IMR-90 (cell line): ENCODE measurements at regions not wholly inside any gene's neighbourhood (a gene's known extent, or its start where the extent isn't known, plus 50 kb on each side); places are given as distances from the start of the nearest gene placed in this dataset.
A peak's percentile ranks its signal among the peaks of the same experiment; 100 is the strongest.

Experiments used
- ATAC-seq: fragments of 200-7000 bp; cut with Tn5 transposase; 2 replicates; pipeline ENCODE4 v1.9.1; 2020; ENCODE audit warnings: low read depth, mild to moderate bottlenecking, moderate library complexity
- BruUV-seq: library from RNA; stranded (reverse); fragments of 400-500 nt; replicated peaks from 2 replicates; lab custom pipeline; 2021; lab: Mats Ljungman, UMichigan
- CTCF ChIA-PET: fragments of 300-600 bp; formaldehyde crosslinking; extraction: SDS; loops from one replicate; lab custom pipeline; 2021; ENCODE audit warnings: antibody characterized with exemption; lab: Yijun Ruan, JAX
- POLR2A ChIA-PET: fragments of 300-600 bp; sonication (Branson Sonifier 250); formaldehyde crosslinking; loops from one replicate; lab custom pipeline; 2022; ENCODE audit warnings: antibody characterized with exemption; ENCODE audit not compliant: unreplicated experiment; lab: Charles Lee
- DNase-seq: peaks from one replicate; pipeline ENCODE4 v3.0.0; 2013
- H2AFZ ChIP-seq: replicated peaks from 2 replicates; pipeline ENCODE3; 2013; ENCODE audit warnings: low read length, mild to moderate bottlenecking; ENCODE audit not compliant: poor library complexity
- H2AK5ac ChIP-seq: 2 replicates; pipeline ENCODE4 v1.6.1; 2013; ENCODE audit warnings: low read depth, low read length, inconsistent platforms
- H2AK9ac ChIP-seq: replicated peaks from 2 replicates; pipeline ENCODE3; 2013; ENCODE audit warnings: mild to moderate bottlenecking, low read depth, low read length, moderate library complexity; ENCODE audit not compliant: poor library complexity
- H2BK120ac ChIP-seq: 2 replicates; pipeline ENCODE4 v1.6.1; 2013; ENCODE audit warnings: low read depth, low read length, inconsistent platforms
- H2BK15ac ChIP-seq: 3 replicates; pipeline ENCODE4 v1.6.1; 2013; ENCODE audit warnings: low read depth, low read length, inconsistent platforms
- H2BK20ac ChIP-seq: 2 replicates; pipeline ENCODE4 v1.6.1; 2013; ENCODE audit warnings: low read depth, mild to moderate bottlenecking, inconsistent platforms, low read length, moderate library complexity
- H2BK5ac ChIP-seq: 2 replicates; pipeline ENCODE4 v1.6.1; 2013; ENCODE audit warnings: mild to moderate bottlenecking, low read depth, low read length, inconsistent platforms; ENCODE audit not compliant: poor library complexity, severe bottlenecking
- H3K14ac ChIP-seq: replicated peaks from 2 replicates; pipeline ENCODE4 v1.6.1; 2013; ENCODE audit warnings: low read depth, low read length, inconsistent platforms
- H3K18ac ChIP-seq: 2 replicates; pipeline ENCODE4 v1.6.1; 2013; ENCODE audit warnings: low read depth, low read length, control low read depth
- H3K23ac ChIP-seq: 2 replicates; pipeline ENCODE4 v1.6.1; 2013; ENCODE audit warnings: low read depth, low read length, inconsistent platforms
- H3K27ac ChIP-seq: 2 replicates; pipeline ENCODE4 v1.5.1; 2013; ENCODE audit warnings: mild to moderate bottlenecking, control low read depth, low read length; ENCODE audit not compliant: insufficient read depth
- H3K27me3 ChIP-seq: 2 replicates; pipeline ENCODE4 v1.6.1; 2013; ENCODE audit warnings: low read length; ENCODE audit not compliant: control insufficient read depth, insufficient read depth
- H3K36me3 ChIP-seq: 2 replicates; pipeline ENCODE4 v1.6.1; 2013; ENCODE audit warnings: low read length, mixed read lengths; ENCODE audit not compliant: control insufficient read depth, insufficient read depth
- H3K4ac ChIP-seq: 2 replicates; pipeline ENCODE4 v1.6.1; 2013; ENCODE audit warnings: low read depth, low read length, inconsistent platforms
- H3K4me1 ChIP-seq: 2 replicates; pipeline ENCODE4 v1.6.1; 2013; ENCODE audit warnings: low read length, mixed read lengths; ENCODE audit not compliant: control insufficient read depth, insufficient read depth
- H3K4me2 ChIP-seq: 2 replicates; pipeline ENCODE4 v1.6.1; 2013; ENCODE audit warnings: low read depth, mild to moderate bottlenecking, control low read depth, low read length, moderate library complexity
- H3K4me3 ChIP-seq: 2 replicates; pipeline ENCODE4 v1.5.1; 2013; ENCODE audit warnings: low read depth, mild to moderate bottlenecking, control low read depth, low read length, moderate library complexity; ENCODE audit not compliant: insufficient read depth
- H3K56ac ChIP-seq: 2 replicates; pipeline ENCODE4 v1.6.1; 2013; ENCODE audit warnings: low read length, inconsistent platforms; ENCODE audit not compliant: insufficient read depth; ENCODE audit errors: extremely low read depth
- H3K79me1 ChIP-seq, 2 experiments: 2 replicates each; pipeline ENCODE4 v1.6.1; 2013; ENCODE audit warnings: low read length in 2 of 2, inconsistent platforms in 1 of 2, low read depth in 1 of 2
- H3K9ac ChIP-seq: 2 replicates; pipeline ENCODE4 v1.6.1; 2013; ENCODE audit warnings: low read depth, low read length, control low read depth
- H3K9me1 ChIP-seq: 2 replicates; pipeline ENCODE4 v1.6.1; 2013; ENCODE audit warnings: low read length, inconsistent platforms; ENCODE audit not compliant: insufficient read depth
- H3K9me3 ChIP-seq: 2 replicates; pipeline ENCODE4 v1.6.1; 2013; ENCODE audit warnings: low read length; ENCODE audit not compliant: control insufficient read depth, insufficient read depth
- H4K20me1 ChIP-seq: 2 replicates; pipeline ENCODE4 v1.6.1; 2013; ENCODE audit warnings: low read length, inconsistent platforms; ENCODE audit not compliant: insufficient read depth
- H4K5ac ChIP-seq: 2 replicates; pipeline ENCODE4 v1.6.1; 2013; ENCODE audit warnings: mild to moderate bottlenecking, low read depth, low read length, control low read depth
- H4K8ac ChIP-seq, 2 experiments: 2 replicates each; pipeline ENCODE4 v1.6.1; 2013; ENCODE audit warnings: low read depth in 2 of 2, low read length in 2 of 2, control low read depth in 1 of 2, inconsistent platforms in 1 of 2
- H4K91ac ChIP-seq: 2 replicates; pipeline ENCODE4 v1.6.1; 2013; ENCODE audit warnings: low read depth, low read length, inconsistent platforms; ENCODE audit not compliant: insufficient read depth
- CEBPB ChIP-seq: IDR thresholded peaks from 2 replicates; pipeline ENCODE4 v1.6.1; 2012; ENCODE audit warnings: low read depth, low read length, improper control_type of control experiment
- CHD1 ChIP-seq: IDR thresholded peaks from 2 replicates; pipeline ENCODE4 v1.6.1; 2012; ENCODE audit warnings: low read depth, low read length, improper control_type of control experiment
- MAFK ChIP-seq: IDR thresholded peaks from 2 replicates; pipeline ENCODE4 v1.6.1; 2012; ENCODE audit warnings: low read depth, low read length, improper control_type of control experiment
- MAZ ChIP-seq: IDR thresholded peaks from 2 replicates; pipeline ENCODE4 v1.6.1; 2012; ENCODE audit warnings: low read depth, mild to moderate bottlenecking, low read length, improper control_type of control experiment, moderate library complexity, borderline replicate concordance
- MXI1 ChIP-seq: IDR thresholded peaks from 2 replicates; pipeline ENCODE4 v1.6.1; 2012; ENCODE audit warnings: low read depth, mild to moderate bottlenecking, low read length, moderate library complexity, borderline replicate concordance
- NFE2L2 ChIP-seq: fragments of 150-350 bp; IDR thresholded peaks from 2 replicates; pipeline ENCODE4 v1.6.1; 2016; ENCODE audit warnings: low read depth, mild to moderate bottlenecking, low read length
- POLR2A ChIP-seq: IDR thresholded peaks from 2 replicates; pipeline ENCODE4 v1.6.1; 2012; ENCODE audit warnings: mild to moderate bottlenecking, low read depth, low read length
- RAD21 ChIP-seq: IDR thresholded peaks from 2 replicates; pipeline ENCODE4 v1.6.1; 2012; ENCODE audit warnings: low read length, improper control_type of control experiment
- SMC3 ChIP-seq: fragments of 150-350 bp; IDR thresholded peaks from 2 replicates; pipeline ENCODE4 v1.6.1; 2016; ENCODE audit warnings: low read depth, mild to moderate bottlenecking, antibody characterized with exemption, low read length, moderate library complexity
- WGBS, 2 experiments: methylation state at CpG; one replicate each; pipeline versions ENCODE4 v1.1.5 to v1.1.7; 2013; ENCODE audit warnings: missing lambda C conversion rate in 2 of 2; ENCODE audit not compliant: insufficient read length in 1 of 2; ENCODE audit errors: extremely low coverage in 2 of 2; 5-methylcytosine and 5-hydroxymethylcytosine counted together
- dilution Hi-C: fragments of 300-500 bp; cut with HindIII; formaldehyde crosslinking; loops from one replicate; pipeline ENCODE4 v1.14.3; 2018; ENCODE audit warnings: low sequenced_read_pairs; ENCODE audit not compliant: unreplicated experiment
- in situ Hi-C: fragments of 300-500 bp; cut with MboI; formaldehyde crosslinking; loops from 3 replicates; pipeline ENCODE4 v1.14.3; 2019; ENCODE audit warnings: low sequenced_read_pairs, inconsistent platforms, mixed read lengths
- intact Hi-C: fragments of 100-400 bp; cut with micrococcal nuclease; formaldehyde crosslinking; loops from 2 replicates; pipeline ENCODE4 v1.10.0; 2022
- TF ChIP-seq, protein P1 (sequence below): fragments of 150-350 bp; IDR thresholded peaks from 2 replicates; pipeline ENCODE4 v1.6.1; 2016; ENCODE audit warnings: low read depth, mild to moderate bottlenecking, low read length, moderate library complexity, borderline replicate concordance
- TF ChIP-seq, protein P2 (sequence below): conservative IDR thresholded peaks from 2 replicates; pipeline ENCODE4 v1.5.1; 2012; ENCODE audit warnings: mild to moderate bottlenecking, low read depth, low read length, improper control_type of control experiment
- TF ChIP-seq, protein P3 (sequence below): fragments of 150-350 bp; IDR thresholded peaks from 2 replicates; pipeline ENCODE4 v1.6.1; 2017; ENCODE audit warnings: mild to moderate bottlenecking, antibody characterized with exemption, low read length, low read depth

DNA sequence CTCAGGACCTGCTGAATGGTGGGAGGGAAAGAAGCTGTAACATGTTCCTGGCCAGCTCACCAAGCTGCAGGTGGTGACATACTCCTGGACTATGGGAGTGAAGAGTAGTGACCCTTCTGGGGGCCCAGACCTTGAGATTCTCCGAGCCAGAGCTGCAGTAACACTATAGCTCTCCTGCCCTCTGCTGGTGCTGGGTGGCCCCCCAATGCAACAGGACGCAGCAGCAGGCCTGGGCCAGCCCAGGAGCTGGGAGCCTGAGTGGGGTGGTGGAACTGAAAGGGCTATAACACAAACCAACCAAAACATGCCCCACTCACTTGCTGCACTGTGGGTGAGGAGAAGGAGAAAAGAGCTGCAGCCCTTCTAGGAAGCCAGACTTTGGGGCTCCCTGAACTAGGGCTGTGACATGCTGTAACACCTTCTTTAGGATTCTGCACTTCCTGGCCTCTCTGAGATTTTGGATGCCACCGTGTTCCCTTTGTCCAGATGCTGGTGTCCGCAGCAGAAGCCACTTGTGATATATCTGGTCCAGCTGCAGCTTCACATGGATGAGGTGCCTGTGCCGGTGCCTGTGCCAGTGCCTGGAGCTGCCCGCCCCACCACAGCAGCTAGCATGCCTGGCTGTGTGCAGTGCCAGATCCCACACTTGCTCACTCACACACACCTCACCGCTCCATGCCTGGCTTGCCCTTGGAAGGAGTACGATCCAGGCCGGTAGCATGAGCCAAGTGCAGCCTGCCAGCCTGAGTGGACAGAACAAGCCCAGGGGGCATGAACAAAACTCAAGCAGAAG is 636.8 kb upstream of the KCNMB2 start:
- H3K4me3 ChIP-seq: no peak overlapping the region
- ChIA-PET CTCF (no interaction called here), POLR2A (no interaction called here)
- no peak overlapping the region for H3K23ac ChIP-seq
- TF ChIP-seq POLR2A (no peak), CHD1 (no peak), CEBPB (no peak), SMC3 (no peak), MXI1 (no peak), RAD21 (no peak), MAFK (no peak), MAZ (no peak), NFE2L2 (no peak)
- TF ChIP-seq, protein P1, sequence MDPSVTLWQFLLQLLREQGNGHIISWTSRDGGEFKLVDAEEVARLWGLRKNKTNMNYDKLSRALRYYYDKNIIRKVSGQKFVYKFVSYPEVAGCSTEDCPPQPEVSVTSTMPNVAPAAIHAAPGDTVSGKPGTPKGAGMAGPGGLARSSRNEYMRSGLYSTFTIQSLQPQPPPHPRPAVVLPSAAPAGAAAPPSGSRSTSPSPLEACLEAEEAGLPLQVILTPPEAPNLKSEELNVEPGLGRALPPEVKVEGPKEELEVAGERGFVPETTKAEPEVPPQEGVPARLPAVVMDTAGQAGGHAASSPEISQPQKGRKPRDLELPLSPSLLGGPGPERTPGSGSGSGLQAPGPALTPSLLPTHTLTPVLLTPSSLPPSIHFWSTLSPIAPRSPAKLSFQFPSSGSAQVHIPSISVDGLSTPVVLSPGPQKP: no peak
- TF ChIP-seq, protein P2, sequence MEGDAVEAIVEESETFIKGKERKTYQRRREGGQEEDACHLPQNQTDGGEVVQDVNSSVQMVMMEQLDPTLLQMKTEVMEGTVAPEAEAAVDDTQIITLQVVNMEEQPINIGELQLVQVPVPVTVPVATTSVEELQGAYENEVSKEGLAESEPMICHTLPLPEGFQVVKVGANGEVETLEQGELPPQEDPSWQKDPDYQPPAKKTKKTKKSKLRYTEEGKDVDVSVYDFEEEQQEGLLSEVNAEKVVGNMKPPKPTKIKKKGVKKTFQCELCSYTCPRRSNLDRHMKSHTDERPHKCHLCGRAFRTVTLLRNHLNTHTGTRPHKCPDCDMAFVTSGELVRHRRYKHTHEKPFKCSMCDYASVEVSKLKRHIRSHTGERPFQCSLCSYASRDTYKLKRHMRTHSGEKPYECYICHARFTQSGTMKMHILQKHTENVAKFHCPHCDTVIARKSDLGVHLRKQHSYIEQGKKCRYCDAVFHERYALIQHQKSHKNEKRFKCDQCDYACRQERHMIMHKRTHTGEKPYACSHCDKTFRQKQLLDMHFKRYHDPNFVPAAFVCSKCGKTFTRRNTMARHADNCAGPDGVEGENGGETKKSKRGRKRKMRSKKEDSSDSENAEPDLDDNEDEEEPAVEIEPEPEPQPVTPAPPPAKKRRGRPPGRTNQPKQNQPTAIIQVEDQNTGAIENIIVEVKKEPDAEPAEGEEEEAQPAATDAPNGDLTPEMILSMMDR: no peak
- TF ChIP-seq, protein P3, sequence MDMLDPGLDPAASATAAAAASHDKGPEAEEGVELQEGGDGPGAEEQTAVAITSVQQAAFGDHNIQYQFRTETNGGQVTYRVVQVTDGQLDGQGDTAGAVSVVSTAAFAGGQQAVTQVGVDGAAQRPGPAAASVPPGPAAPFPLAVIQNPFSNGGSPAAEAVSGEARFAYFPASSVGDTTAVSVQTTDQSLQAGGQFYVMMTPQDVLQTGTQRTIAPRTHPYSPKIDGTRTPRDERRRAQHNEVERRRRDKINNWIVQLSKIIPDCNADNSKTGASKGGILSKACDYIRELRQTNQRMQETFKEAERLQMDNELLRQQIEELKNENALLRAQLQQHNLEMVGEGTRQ: no peak
- no peak overlapping the region for H3K9ac ChIP-seq
- H3K9me3 ChIP-seq: peaks cover 28% of the 10 kb centered on the region
- H3K4me1 ChIP-seq: peaks cover 3% of the 10 kb centered on the region
- ATAC-seq: no peak
- dilution Hi-C loops (no loop called here), in situ Hi-C loops (no loop called here), intact Hi-C loops (no loop called here)
- H3K56ac ChIP-seq: no peak overlapping the region
- peak overlapping the region; percentile 17; the same call in 1 of the 2 replicates for H3K4ac ChIP-seq
- no peaks in the 10 kb centered on the region for H3K27me3 ChIP-seq
- no peak overlapping the region for H3K27ac ChIP-seq
- no peak overlapping the region for H2AFZ ChIP-seq
- no peaks in the 10 kb centered on the region for H3K79me1 ChIP-seq
- WGBS, 2 experiments: 100% methylated on average over 4 of the region's 9 CpGs; no CpG with 5 or more reads in 1 of the 2 experiments
- H3K9me1 ChIP-seq: 0 out of 2 replicates have a peak, but pooled peaks cover 4% of the 10 kb centered on the region
- H4K5ac ChIP-seq: no peak overlapping the region
- peaks cover 2% of the 10 kb centered on the region; the same call in 1 of the 2 replicates for H3K36me3 ChIP-seq
- peak overlapping the region; percentile 50; the same call in 1 of the 2 replicates for H4K91ac ChIP-seq
- no peak overlapping the region for H2AK5ac ChIP-seq
- H3K14ac ChIP-seq: no peak overlapping the region
- H4K20me1 ChIP-seq: no peaks in the 10 kb centered on the region
- peak overlapping the region; percentile 63 for H2AK9ac ChIP-seq
- no peak overlapping the region for H3K4me2 ChIP-seq
- DNase-seq: no peak
- no peak overlapping the region for H4K8ac ChIP-seq
- peak overlapping the region; percentile 28; the same call in 1 of the 2 replicates for H2BK120ac ChIP-seq
- no peak overlapping the region for H2BK20ac ChIP-seq
- BruUV-seq: no TSS peak
- H2BK15ac ChIP-seq: peak overlapping the region; percentile 30; the same call in 1 of the 3 replicates
- no peak overlapping the region for H2BK5ac ChIP-seq
- H3K18ac ChIP-seq: no peak overlapping the region
